MM.1S (cell line): ENCODE measurements at regions not wholly inside any gene's neighbourhood (a gene's known extent, or its start where the extent isn't known, plus 50 kb on each side); places are given as distances from the start of the nearest gene placed in this dataset.

Source experiments
- DNase-seq: peaks from one replicate; pipeline ENCODE4 v3.0.0-alpha.2; 2015
- H2AFZ ChIP-seq: fragments of 300-600 bp; sonication (generic); 2 replicates; pipeline ENCODE4 v1.6.0; 2016; ENCODE audit warnings: antibody characterized with exemption, low read length
- H3F3A ChIP-seq: fragments of 300-600 bp; sonication (generic); 2 replicates; pipeline ENCODE4 v1.6.1; 2016; ENCODE audit warnings: mild to moderate bottlenecking, antibody characterized with exemption, low read length, moderate library complexity, mixed read lengths; ENCODE audit not compliant: insufficient read depth
- H3K27ac ChIP-seq: fragments of 300-600 bp; sonication (generic); 2 replicates; pipeline ENCODE4 v1.5.1; 2016; ENCODE audit warnings: mild to moderate bottlenecking, low read length
- H3K27me3 ChIP-seq: fragments of 300-600 bp; sonication (generic); replicated peaks from 2 replicates; pipeline ENCODE4 v1.6.0; 2016; ENCODE audit warnings: low read length; ENCODE audit not compliant: insufficient read depth
- H3K36me3 ChIP-seq: fragments of 300-600 bp; sonication (generic); replicated peaks from 2 replicates; pipeline ENCODE4 v1.6.1; 2016; ENCODE audit warnings: mild to moderate bottlenecking, low read length, mixed read lengths; ENCODE audit not compliant: insufficient read depth
- H3K4me1 ChIP-seq: fragments of 300-600 bp; sonication (generic); 2 replicates; pipeline ENCODE4 v1.6.1; 2016; ENCODE audit warnings: low read length, mixed read lengths
- H3K4me2 ChIP-seq: fragments of 300-600 bp; sonication (generic); 2 replicates; pipeline ENCODE4 v1.6.0; 2016; ENCODE audit warnings: low read depth, low read length
- H3K4me3 ChIP-seq: fragments of 300-600 bp; sonication (generic); 2 replicates; pipeline ENCODE4 v1.5.1; 2016; ENCODE audit warnings: low read length, mixed read lengths
- H3K79me2 ChIP-seq: fragments of 300-600 bp; sonication (generic); 2 replicates; pipeline ENCODE4 v1.6.1; 2016; ENCODE audit warnings: mixed run types, low read length, mixed read lengths
- H3K9ac ChIP-seq: fragments of 300-600 bp; sonication (generic); 2 replicates; pipeline ENCODE4 v1.6.1; 2016; ENCODE audit warnings: low read length, mixed read lengths
- H3K9me2 ChIP-seq: fragments of 300-600 bp; sonication (generic); replicated peaks from 2 replicates; pipeline ENCODE4 v1.6.1; 2016; ENCODE audit warnings: mild to moderate bottlenecking, low read length, mixed read lengths; ENCODE audit not compliant: insufficient read depth
- H3K9me3 ChIP-seq: fragments of 300-600 bp; sonication (generic); replicated peaks from 2 replicates; pipeline ENCODE4 v1.6.1; 2016; ENCODE audit warnings: mild to moderate bottlenecking, low read length, mixed read lengths; ENCODE audit not compliant: insufficient read depth
- H4K20me1 ChIP-seq: fragments of 300-600 bp; sonication (generic); 2 replicates; pipeline ENCODE4 v1.6.1; 2016; ENCODE audit warnings: mild to moderate bottlenecking, low read length, moderate library complexity, mixed read lengths; ENCODE audit not compliant: insufficient read depth
- CTCF ChIP-seq: fragments of 300-600 bp; sonication (generic); IDR thresholded peaks from 2 replicates; pipeline ENCODE4 v1.5.1; 2016; ENCODE audit warnings: antibody characterized with exemption, low read length, mixed read lengths
- EZH2 ChIP-seq: fragments of 300-600 bp; sonication (generic); optimal IDR thresholded peaks from 2 replicates; pipeline ENCODE3; 2017; ENCODE audit warnings: low read depth, mild to moderate bottlenecking, antibody characterized with exemption, low read length, mixed read lengths
- EZH2phosphoT487 ChIP-seq: fragments of 300-600 bp; sonication (generic); IDR thresholded peaks from 2 replicates; pipeline ENCODE4 v1.6.1; 2018; ENCODE audit warnings: antibody characterized with exemption, low read length

- H3K9me3 ChIP-seq: no peaks in the 10 kb centered on the region
- H2AFZ ChIP-seq: no peak overlapping the region
- no peaks in the 10 kb centered on the region for H3K79me2 ChIP-seq
- DNase-seq: no peak
- no peak overlapping the region for H3K4me2 ChIP-seq
- H3K9ac ChIP-seq: no peak overlapping the region
- peaks cover 11% of the 10 kb centered on the region for H3F3A ChIP-seq
- no peaks in the 10 kb centered on the region for H4K20me1 ChIP-seq
- peaks cover 58% of the 10 kb centered on the region for H3K4me1 ChIP-seq
- TF ChIP-seq CTCF (no peak), EZH2phosphoT487 (no peak), EZH2 (no peak)
- H3K9me2 ChIP-seq: no peaks in the 10 kb centered on the region
- no peaks in the 10 kb centered on the region for H3K27me3 ChIP-seq
- H3K4me3 ChIP-seq: no peak overlapping the region
- H3K27ac ChIP-seq: no peak overlapping the region
- no peaks in the 10 kb centered on the region for H3K36me3 ChIP-seq
These were observed 106.4 kb upstream of the CARMIL1 start for GRCh38 chr6:25172819-25173218.

GRCh38 chr6:25173246-25173645 is 105.9 kb upstream of the CARMIL1 start:
- Histone ChIP-seq H2AFZ (no peak overlapping the region), H3K4me2 (no peak overlapping the region), H3K79me2 (no peaks in the 10 kb centered on the region), H4K20me1 (no peaks in the 10 kb centered on the region), H3K4me1 (peaks cover 58% of the 10 kb centered on the region), H3K9me2 (no peaks in the 10 kb centered on the region), H3K36me3 (no peaks in the 10 kb centered on the region), H3K4me3 (no peak overlapping the region), H3K9ac (no peak overlapping the region), H3K9me3 (no peaks in the 10 kb centered on the region), H3K27me3 (no peaks in the 10 kb centered on the region), H3F3A (peaks cover 15% of the 10 kb centered on the region), H3K27ac (no peak overlapping the region)
- DNase-seq: no peak
- TF ChIP-seq EZH2phosphoT487 (no peak), EZH2 (no peak), CTCF (no peak)

GRCh38 chr6:25173951-25174474 is 105.2 kb upstream of the CARMIL1 start:
- Histone ChIP-seq H2AFZ (no peak overlapping the region), H3K9me3 (no peaks in the 10 kb centered on the region), H3K27ac (no peak overlapping the region), H4K20me1 (no peaks in the 10 kb centered on the region), H3K4me1 (peaks cover 56% of the 10 kb centered on the region), H3F3A (peaks cover 23% of the 10 kb centered on the region), H3K9me2 (no peaks in the 10 kb centered on the region), H3K79me2 (no peaks in the 10 kb centered on the region), H3K9ac (no peak overlapping the region), H3K27me3 (no peaks in the 10 kb centered on the region), H3K4me3 (no peak overlapping the region), H3K4me2 (no peak overlapping the region), H3K36me3 (no peaks in the 10 kb centered on the region)
- DNase-seq: no peak
- no peak for TF ChIP-seq CTCF
- no peak for TF ChIP-seq EZH2phosphoT487
- no peak for TF ChIP-seq EZH2
